DOHH2 (cell line): ENCODE measurements at regions not wholly inside any gene's neighbourhood (a gene's known extent, or its start where the extent isn't known, plus 50 kb on each side); places are given as distances from the start of the nearest gene placed in this dataset.

ENCODE experiments used
- CTCF ChIP-seq: fragments of 200-600 bp; sonication (generic); IDR thresholded peaks from one replicate; pipeline ENCODE4 v1.5.1; 2014; ENCODE audit warnings: antibody characterized with exemption, mild to moderate bottlenecking, low read depth, low read length; ENCODE audit not compliant: poor library complexity, severe bottlenecking
- EZH2phosphoT487 ChIP-seq: fragments of 200-600 bp; sonication (generic); IDR thresholded peaks from 2 replicates; pipeline ENCODE4 v1.6.1; 2017; ENCODE audit warnings: borderline replicate concordance, mild to moderate bottlenecking, antibody characterized with exemption, low read length, moderate library complexity, mixed read lengths

GRCh38 chr3:20999661-21000060 lies 751.3 kb downstream of the ZNF385D start:
- TF ChIP-seq CTCF (no peak), EZH2phosphoT487 (no peak)
